H1 (cell line): ENCODE measurements at regions not wholly inside any gene's neighbourhood (a gene's known extent, or its start where the extent isn't known, plus 50 kb on each side); places are given as distances from the start of the nearest gene placed in this dataset.

Source experiments
- HDAC2 ChIP-seq, 2 experiments: fragments of 300-600 bp in 1 of 2; sonication (generic) in 1 of 2; IDR thresholded peaks; 2 replicates each; pipeline ENCODE4 v1.6.1; 2011 to 2012; ENCODE audit warnings: low read depth in 2 of 2, low read length in 2 of 2, mild to moderate bottlenecking in 2 of 2, moderate library complexity in 2 of 2, borderline replicate concordance in 1 of 2, inconsistent platforms in 1 of 2
- TF ChIP-seq, protein P1 (sequence below): fragments of 300-600 bp; sonication (generic); IDR thresholded peaks from 2 replicates; pipeline ENCODE4 v1.7.1; 2012; ENCODE audit warnings: low read length, moderate library complexity, mild to moderate bottlenecking, inconsistent platforms; ENCODE audit not compliant: insufficient replicate concordance

DNA sequence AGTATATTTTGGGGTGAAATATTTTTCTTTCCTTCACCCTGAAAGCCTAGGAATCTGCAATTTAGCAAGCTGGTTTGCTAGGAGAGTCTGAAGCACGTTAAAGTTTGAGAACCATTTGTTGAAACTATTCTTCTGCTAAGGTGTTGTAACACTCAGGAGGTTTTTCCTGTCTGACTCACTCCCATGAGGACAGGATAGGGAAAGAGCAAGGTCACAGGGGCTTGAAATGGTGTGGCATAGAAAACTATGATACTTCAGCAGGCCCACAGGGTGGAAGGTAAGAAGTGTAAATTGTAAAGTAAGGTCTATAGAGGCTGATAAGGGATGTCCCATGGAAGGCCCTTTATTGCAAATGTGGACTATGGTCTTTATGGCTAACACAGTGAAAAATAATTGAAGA lies 177.7 kb upstream of the ZC3H15 start (continued):
- TF ChIP-seq, protein P1, sequence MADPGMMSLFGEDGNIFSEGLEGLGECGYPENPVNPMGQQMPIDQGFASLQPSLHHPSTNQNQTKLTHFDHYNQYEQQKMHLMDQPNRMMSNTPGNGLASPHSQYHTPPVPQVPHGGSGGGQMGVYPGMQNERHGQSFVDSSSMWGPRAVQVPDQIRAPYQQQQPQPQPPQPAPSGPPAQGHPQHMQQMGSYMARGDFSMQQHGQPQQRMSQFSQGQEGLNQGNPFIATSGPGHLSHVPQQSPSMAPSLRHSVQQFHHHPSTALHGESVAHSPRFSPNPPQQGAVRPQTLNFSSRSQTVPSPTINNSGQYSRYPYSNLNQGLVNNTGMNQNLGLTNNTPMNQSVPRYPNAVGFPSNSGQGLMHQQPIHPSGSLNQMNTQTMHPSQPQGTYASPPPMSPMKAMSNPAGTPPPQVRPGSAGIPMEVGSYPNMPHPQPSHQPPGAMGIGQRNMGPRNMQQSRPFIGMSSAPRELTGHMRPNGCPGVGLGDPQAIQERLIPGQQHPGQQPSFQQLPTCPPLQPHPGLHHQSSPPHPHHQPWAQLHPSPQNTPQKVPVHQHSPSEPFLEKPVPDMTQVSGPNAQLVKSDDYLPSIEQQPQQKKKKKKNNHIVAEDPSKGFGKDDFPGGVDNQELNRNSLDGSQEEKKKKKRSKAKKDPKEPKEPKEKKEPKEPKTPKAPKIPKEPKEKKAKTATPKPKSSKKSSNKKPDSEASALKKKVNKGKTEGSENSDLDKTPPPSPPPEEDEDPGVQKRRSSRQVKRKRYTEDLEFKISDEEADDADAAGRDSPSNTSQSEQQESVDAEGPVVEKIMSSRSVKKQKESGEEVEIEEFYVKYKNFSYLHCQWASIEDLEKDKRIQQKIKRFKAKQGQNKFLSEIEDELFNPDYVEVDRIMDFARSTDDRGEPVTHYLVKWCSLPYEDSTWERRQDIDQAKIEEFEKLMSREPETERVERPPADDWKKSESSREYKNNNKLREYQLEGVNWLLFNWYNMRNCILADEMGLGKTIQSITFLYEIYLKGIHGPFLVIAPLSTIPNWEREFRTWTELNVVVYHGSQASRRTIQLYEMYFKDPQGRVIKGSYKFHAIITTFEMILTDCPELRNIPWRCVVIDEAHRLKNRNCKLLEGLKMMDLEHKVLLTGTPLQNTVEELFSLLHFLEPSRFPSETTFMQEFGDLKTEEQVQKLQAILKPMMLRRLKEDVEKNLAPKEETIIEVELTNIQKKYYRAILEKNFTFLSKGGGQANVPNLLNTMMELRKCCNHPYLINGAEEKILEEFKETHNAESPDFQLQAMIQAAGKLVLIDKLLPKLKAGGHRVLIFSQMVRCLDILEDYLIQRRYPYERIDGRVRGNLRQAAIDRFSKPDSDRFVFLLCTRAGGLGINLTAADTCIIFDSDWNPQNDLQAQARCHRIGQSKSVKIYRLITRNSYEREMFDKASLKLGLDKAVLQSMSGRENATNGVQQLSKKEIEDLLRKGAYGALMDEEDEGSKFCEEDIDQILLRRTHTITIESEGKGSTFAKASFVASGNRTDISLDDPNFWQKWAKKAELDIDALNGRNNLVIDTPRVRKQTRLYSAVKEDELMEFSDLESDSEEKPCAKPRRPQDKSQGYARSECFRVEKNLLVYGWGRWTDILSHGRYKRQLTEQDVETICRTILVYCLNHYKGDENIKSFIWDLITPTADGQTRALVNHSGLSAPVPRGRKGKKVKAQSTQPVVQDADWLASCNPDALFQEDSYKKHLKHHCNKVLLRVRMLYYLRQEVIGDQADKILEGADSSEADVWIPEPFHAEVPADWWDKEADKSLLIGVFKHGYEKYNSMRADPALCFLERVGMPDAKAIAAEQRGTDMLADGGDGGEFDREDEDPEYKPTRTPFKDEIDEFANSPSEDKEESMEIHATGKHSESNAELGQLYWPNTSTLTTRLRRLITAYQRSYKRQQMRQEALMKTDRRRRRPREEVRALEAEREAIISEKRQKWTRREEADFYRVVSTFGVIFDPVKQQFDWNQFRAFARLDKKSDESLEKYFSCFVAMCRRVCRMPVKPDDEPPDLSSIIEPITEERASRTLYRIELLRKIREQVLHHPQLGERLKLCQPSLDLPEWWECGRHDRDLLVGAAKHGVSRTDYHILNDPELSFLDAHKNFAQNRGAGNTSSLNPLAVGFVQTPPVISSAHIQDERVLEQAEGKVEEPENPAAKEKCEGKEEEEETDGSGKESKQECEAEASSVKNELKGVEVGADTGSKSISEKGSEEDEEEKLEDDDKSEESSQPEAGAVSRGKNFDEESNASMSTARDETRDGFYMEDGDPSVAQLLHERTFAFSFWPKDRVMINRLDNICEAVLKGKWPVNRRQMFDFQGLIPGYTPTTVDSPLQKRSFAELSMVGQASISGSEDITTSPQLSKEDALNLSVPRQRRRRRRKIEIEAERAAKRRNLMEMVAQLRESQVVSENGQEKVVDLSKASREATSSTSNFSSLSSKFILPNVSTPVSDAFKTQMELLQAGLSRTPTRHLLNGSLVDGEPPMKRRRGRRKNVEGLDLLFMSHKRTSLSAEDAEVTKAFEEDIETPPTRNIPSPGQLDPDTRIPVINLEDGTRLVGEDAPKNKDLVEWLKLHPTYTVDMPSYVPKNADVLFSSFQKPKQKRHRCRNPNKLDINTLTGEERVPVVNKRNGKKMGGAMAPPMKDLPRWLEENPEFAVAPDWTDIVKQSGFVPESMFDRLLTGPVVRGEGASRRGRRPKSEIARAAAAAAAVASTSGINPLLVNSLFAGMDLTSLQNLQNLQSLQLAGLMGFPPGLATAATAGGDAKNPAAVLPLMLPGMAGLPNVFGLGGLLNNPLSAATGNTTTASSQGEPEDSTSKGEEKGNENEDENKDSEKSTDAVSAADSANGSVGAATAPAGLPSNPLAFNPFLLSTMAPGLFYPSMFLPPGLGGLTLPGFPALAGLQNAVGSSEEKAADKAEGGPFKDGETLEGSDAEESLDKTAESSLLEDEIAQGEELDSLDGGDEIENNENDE = no peak
- TF ChIP-seq HDAC2 (IDR thresholded peaks at IDR 0.05; ENCODE audit: borderline replicate concordance in 1 of 2, low read depth in 2 of 2, low read length in 2 of 2) = no peak
- TF ChIP-seq, all 59 proteins: peak for 0
